ENCODE measurements at regions not wholly inside any gene's neighbourhood (a gene's known extent, or its start where the extent isn't known, plus 50 kb on each side); places are given as distances from the start of the nearest gene placed in this dataset.
"Not testable (repeated sequence)": the region's sequence is repeated elsewhere in the genome, so short reads cannot be mapped to it uniquely, and the experiment has no call there.

- not testable (repeated sequence) for DNase-seq
Measured at GRCh38 chr1:146883190-146883589, 54.9 kb upstream of the NBPF12 start.

GRCh38 chr1:146881096-146881495 is 57.0 kb upstream of the NBPF12 start:
- DNase-seq = not testable (repeated sequence)

- peak; percentile 12 for DNase-seq
Measured at GRCh38 chr1:146863799-146864319, 74.3 kb upstream of the NBPF12 start.

GRCh38 chr1:146853147-146853546 is 85.0 kb upstream of the NBPF12 start:
- not testable (repeated sequence) for DNase-seq

GRCh38 chr1:146850352-146850889 is 87.7 kb upstream of the NBPF12 start:
- not testable (repeated sequence) for DNase-seq

GRCh38 chr1:146838725-146839124 is 99.4 kb upstream of the NBPF12 start:
- not testable (repeated sequence) for DNase-seq

GRCh38 chr1:146826957-146827356 is 111.2 kb upstream of the NBPF12 start:
- DNase-seq = not testable (repeated sequence)

- not testable (repeated sequence) for DNase-seq
Measured at GRCh38 chr1:146794236-146794635, 143.9 kb upstream of the NBPF12 start.

- DNase-seq = not testable (repeated sequence)
Measured at GRCh38 chr1:146792725-146793124, 145.4 kb upstream of the NBPF12 start.

- peak; percentile 1 for DNase-seq
Measured at GRCh38 chr1:146784212-146784940, 153.7 kb upstream of the NBPF12 start.

GRCh38 chr1:146781235-146781634 is 156.9 kb upstream of the NBPF12 start:
- DNase-seq = not testable (repeated sequence)

- peak; percentile 29 for DNase-seq
Measured at GRCh38 chr1:146777826-146778602, 160.1 kb upstream of the NBPF12 start.

GRCh38 chr1:146774988-146775387 is 163.1 kb upstream of the NBPF12 start:
- not testable (repeated sequence) for DNase-seq

- DNase-seq = not testable (repeated sequence)
Measured at GRCh38 chr1:146774271-146774670, 163.9 kb upstream of the NBPF12 start.

- not testable (repeated sequence) for DNase-seq
Measured at GRCh38 chr1:146771409-146771808, 166.7 kb upstream of the NBPF12 start.

GRCh38 chr1:146770998-146771397 is 167.1 kb upstream of the NBPF12 start:
- DNase-seq = not testable (repeated sequence)

- not testable (repeated sequence) for DNase-seq
Measured at GRCh38 chr1:146763234-146763633, 174.9 kb upstream of the NBPF12 start.

- not testable (repeated sequence) for DNase-seq
Measured at GRCh38 chr1:146756858-146757257, 181.3 kb upstream of the NBPF12 start.

- not testable (repeated sequence) for DNase-seq
Measured at GRCh38 chr1:146748686-146749085, 189.4 kb upstream of the NBPF12 start.

- DNase-seq = not testable (repeated sequence)
Measured at GRCh38 chr1:146731981-146732680, 206.0 kb upstream of the NBPF12 start.

GRCh38 chr1:146729642-146730344 is 208.3 kb upstream of the NBPF12 start:
- not testable (repeated sequence) for DNase-seq

GRCh38 chr1:146715054-146715453 is 223.1 kb upstream of the NBPF12 start:
- not testable (repeated sequence) for DNase-seq

All from EL (cell line).